Spleen (tissue), 11 donors: ENCODE measurements at regions not wholly inside any gene's neighbourhood (a gene's known extent, or its start where the extent isn't known, plus 50 kb on each side); places are given as distances from the start of the nearest gene placed in this dataset.
A peak's percentile ranks its signal among the peaks of the same experiment; 100 is the strongest.

Experiments
- DNase-seq: peaks from one replicate; pipeline ENCODE4 v3.0.0-alpha.2; 2020
- H3K27ac ChIP-seq, 8 donors: fragments of 200-600 bp; sonication (generic) in 7 of 8; 1 replicate in 4 of 8; 2 replicates in 4 of 8; pipeline versions ENCODE4 v1.5.0 to v1.8.0; 2016 to 2021; ENCODE audit warnings: inconsistent platforms in 4 of 8, mild to moderate bottlenecking in 4 of 8, moderate library complexity in 1 of 8
- H3K27me3 ChIP-seq, 7 donors: fragments of 200-600 bp; sonication (generic) in 6 of 7; replicated peaks in 1 of 7; 1 replicate in 4 of 7; 2 replicates in 3 of 7; pipeline versions ENCODE4 v1.5.0 to v1.8.0; 2016 to 2021; ENCODE audit warnings: inconsistent platforms in 3 of 7, mild to moderate bottlenecking in 1 of 7
- H3K36me3 ChIP-seq, 6 donors: fragments of 200-600 bp; sonication (generic) in 5 of 6; 1 replicate in 4 of 6; 2 replicates in 2 of 6; pipeline versions ENCODE4 v1.5.0 to v1.8.0; 2016 to 2021; ENCODE audit warnings: inconsistent platforms in 2 of 6
- H3K4me1 ChIP-seq, 6 donors: fragments of 200-600 bp; sonication (generic) in 5 of 6; 1 replicate in 3 of 6; 2 replicates in 3 of 6; pipeline versions ENCODE4 v1.5.0 to v1.8.0; 2016 to 2021; ENCODE audit warnings: inconsistent platforms in 3 of 6
- H3K4me3 ChIP-seq, 8 donors: fragments of 200-600 bp; sonication (generic) in 7 of 8; 1 replicate in 4 of 8; 2 replicates in 4 of 8; pipeline versions ENCODE4 v1.5.0 to v1.8.0; 2016 to 2021; ENCODE audit warnings: inconsistent platforms in 4 of 8, mild to moderate bottlenecking in 4 of 8, moderate library complexity in 2 of 8
- H3K9me3 ChIP-seq, 8 donors: fragments of 200-600 bp; sonication (generic) in 7 of 8; 1 replicate in 4 of 8; 2 replicates in 4 of 8; pipeline versions ENCODE4 v1.5.0 to v1.8.0; 2016 to 2021; ENCODE audit warnings: inconsistent platforms in 4 of 8
- POLR2A ChIP-seq, 3 donors: fragments of 450-650 bp; IDR thresholded peaks; one replicate each; pipeline ENCODE4 v1.5.1; 2017; ENCODE audit warnings: antibody characterized with exemption in 3 of 3, mild to moderate bottlenecking in 1 of 3
- POLR2AphosphoS5 ChIP-seq, 3 donors: sonication (generic); formaldehyde crosslinking; IDR thresholded peaks; one replicate each; pipeline ENCODE4 v1.5.1; 2017; ENCODE audit warnings: antibody characterized with exemption in 3 of 3
- WGBS, 5 donors: extraction: QIAGEN DNeasy Blood & Tissue Kit in 3 of 5; methylation state at CpG; one replicate each; pipeline versions ENCODE4 v1.1.5 to v1.1.7; 2013 to 2018; 5-methylcytosine and 5-hydroxymethylcytosine counted together
- intact Hi-C: fragments of 100-400 bp; cut with DNase I; formaldehyde crosslinking; loops from one replicate; pipeline ENCODE4 v1.15.0; 2023; ENCODE audit warnings: low total_unique reads
- TF ChIP-seq, protein P1 (sequence below), 11 experiments: fragments of 200-600 bp in 7 of 11; fragments of 450-650 bp in 4 of 11; sonication (generic) in 4 of 11; IDR thresholded peaks in 8 of 11; conservative IDR thresholded peaks in 3 of 11; 1 replicate in 7 of 11; 2 replicates in 4 of 11; pipeline versions ENCODE4 v1.4.0 to v1.8.0; 2016 to 2021; ENCODE audit warnings: antibody characterized with exemption in 11 of 11, inconsistent platforms in 4 of 11, mild to moderate bottlenecking in 1 of 11
- donor health status: healthy with polysubstance abuse.
- donor health status: DM: no; HTN: no; CAD: no; lungs with moderate emphysema.
- donor health status: DM: no; HTN: no; CAD: no.
- donor health status: Bipolar disorder and iron deficiency.
- donor health status: healthy.
- donor health status: DM: no; HTN: no; CAD: no.
- donor health status: DM: yes; HTN: yes; CAD: no.

- Histone ChIP-seq H3K27ac (peak overlapping the region in 5 of 8 donors; percentile 21 to 69 (median 61)), H3K4me3 (no peak overlapping the region), H3K27me3 (no peaks in the 10 kb centered on the region), H3K36me3 (no peaks in the 10 kb centered on the region), H3K9me3 (no peaks in the 10 kb centered on the region), H3K4me1 (peaks cover 0 to 3% (median 0%) of the 10 kb centered on the region in 6 donors)
- WGBS, 5 donors, result 74 to 88% (median 79%) methylated on average over 3 of the region's 3 CpGs
- no peak for TF ChIP-seq POLR2AphosphoS5 (IDR thresholded peaks at IDR 0.05)
- TF ChIP-seq, protein P1, sequence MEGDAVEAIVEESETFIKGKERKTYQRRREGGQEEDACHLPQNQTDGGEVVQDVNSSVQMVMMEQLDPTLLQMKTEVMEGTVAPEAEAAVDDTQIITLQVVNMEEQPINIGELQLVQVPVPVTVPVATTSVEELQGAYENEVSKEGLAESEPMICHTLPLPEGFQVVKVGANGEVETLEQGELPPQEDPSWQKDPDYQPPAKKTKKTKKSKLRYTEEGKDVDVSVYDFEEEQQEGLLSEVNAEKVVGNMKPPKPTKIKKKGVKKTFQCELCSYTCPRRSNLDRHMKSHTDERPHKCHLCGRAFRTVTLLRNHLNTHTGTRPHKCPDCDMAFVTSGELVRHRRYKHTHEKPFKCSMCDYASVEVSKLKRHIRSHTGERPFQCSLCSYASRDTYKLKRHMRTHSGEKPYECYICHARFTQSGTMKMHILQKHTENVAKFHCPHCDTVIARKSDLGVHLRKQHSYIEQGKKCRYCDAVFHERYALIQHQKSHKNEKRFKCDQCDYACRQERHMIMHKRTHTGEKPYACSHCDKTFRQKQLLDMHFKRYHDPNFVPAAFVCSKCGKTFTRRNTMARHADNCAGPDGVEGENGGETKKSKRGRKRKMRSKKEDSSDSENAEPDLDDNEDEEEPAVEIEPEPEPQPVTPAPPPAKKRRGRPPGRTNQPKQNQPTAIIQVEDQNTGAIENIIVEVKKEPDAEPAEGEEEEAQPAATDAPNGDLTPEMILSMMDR (IDR thresholded peaks at IDR 0.05 in 8 of 11, conservative IDR thresholded peaks at IDR 0.05 in 3 of 11), result no peak
- no peak for TF ChIP-seq POLR2A (IDR thresholded peaks at IDR 0.05)
- no peak for DNase-seq
- intact Hi-C loops, result no loop called here
Observed at GRCh38 chr13:33515146-33515545, 229.6 kb upstream of the STARD13 start.

DNA sequence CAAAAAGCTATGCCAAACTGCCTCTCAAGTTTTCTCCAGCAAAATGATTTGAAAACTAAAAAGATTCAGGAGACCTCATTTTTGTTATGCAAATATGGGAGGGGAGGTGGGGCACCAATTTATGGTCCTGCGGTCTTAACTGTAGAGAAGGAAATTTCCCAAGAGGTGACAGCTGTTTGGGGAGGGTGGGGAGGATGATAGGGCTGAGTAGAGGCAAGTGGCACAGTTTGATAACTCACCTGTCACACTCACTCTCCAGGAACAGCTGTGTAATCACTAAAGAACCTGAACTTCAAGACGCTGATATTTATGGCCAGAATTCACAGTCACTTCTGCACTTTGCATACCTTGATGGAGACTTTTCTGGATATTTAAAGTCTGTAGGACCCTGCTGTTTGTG lies 232.9 kb upstream of the STARD13 start:
- Histone ChIP-seq H3K27ac (no peak overlapping the region), H3K9me3 (no peaks in the 10 kb centered on the region), H3K36me3 (no peaks in the 10 kb centered on the region), H3K27me3 (no peaks in the 10 kb centered on the region), H3K4me3 (no peak overlapping the region), H3K4me1 (no peaks in the 10 kb centered on the region)
- DNase-seq, result no peak
- TF ChIP-seq POLR2A (IDR thresholded peaks at IDR 0.05) (no peak), POLR2AphosphoS5 (IDR thresholded peaks at IDR 0.05) (no peak)
- TF ChIP-seq, protein P1 (IDR thresholded peaks at IDR 0.05 in 8 of 11, conservative IDR thresholded peaks at IDR 0.05 in 3 of 11), result no peak
- intact Hi-C loops, result no loop called here
- WGBS, 5 donors, result 46 to 69% (median 61%) methylated on average over 2 of the region's 2 CpGs

GRCh38 chr13:33519561-33520467 lies 234.3 kb upstream of the STARD13 start:
- Histone ChIP-seq H3K36me3 (no peaks in the 10 kb centered on the region), H3K27ac (no peak overlapping the region), H3K9me3 (no peaks in the 10 kb centered on the region), H3K4me1 (no peaks in the 10 kb centered on the region), H3K4me3 (no peak overlapping the region), H3K27me3 (no peaks in the 10 kb centered on the region)
- WGBS, 5 donors, result 77 to 84% (median 81%) methylated on average over 8 of the region's 8 CpGs
- intact Hi-C loops, result no loop called here
- no peak for TF ChIP-seq POLR2AphosphoS5 (IDR thresholded peaks at IDR 0.05)
- TF ChIP-seq, protein P1 (IDR thresholded peaks at IDR 0.05 in 8 of 11, conservative IDR thresholded peaks at IDR 0.05 in 3 of 11), result no peak
- no peak for TF ChIP-seq POLR2A (IDR thresholded peaks at IDR 0.05)
- DNase-seq, result no peak

DNA sequence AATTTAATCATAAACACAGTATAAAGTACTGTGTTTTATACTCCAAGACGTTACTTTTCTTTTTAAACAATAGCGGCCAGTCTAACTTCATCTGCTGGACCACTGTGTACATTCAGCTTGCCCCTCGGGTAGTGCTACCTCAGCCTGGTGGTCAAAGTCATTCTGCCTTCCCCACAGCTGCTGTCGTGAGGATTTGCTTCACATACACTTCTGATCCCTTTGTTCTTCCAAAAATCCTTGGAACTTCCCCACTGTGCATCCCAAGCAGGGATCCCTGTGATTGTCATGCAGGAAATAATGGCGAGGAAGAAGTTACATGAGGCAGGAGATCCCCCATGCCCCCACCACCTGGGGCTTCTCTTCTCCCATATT lies 234.9 kb upstream of the STARD13 start:
- 86 to 94% (median 91%) methylated on average over 5 of the region's 5 CpGs for WGBS, 5 donors
- TF ChIP-seq POLR2A (IDR thresholded peaks at IDR 0.05), result no peak
- no peak for TF ChIP-seq POLR2AphosphoS5 (IDR thresholded peaks at IDR 0.05)
- TF ChIP-seq, protein P1 (IDR thresholded peaks at IDR 0.05 in 8 of 11, conservative IDR thresholded peaks at IDR 0.05 in 3 of 11), result no peak
- H3K27ac ChIP-seq, result no peak overlapping the region

More for the DNA sequence above, 234.9 kb upstream of the STARD13 start:
- Histone ChIP-seq H3K4me1 (no peaks in the 10 kb centered on the region), H3K4me3 (no peak overlapping the region), H3K36me3 (no peaks in the 10 kb centered on the region), H3K9me3 (no peaks in the 10 kb centered on the region), H3K27me3 (no peaks in the 10 kb centered on the region)
- intact Hi-C loops, result no loop called here
- DNase-seq, result no peak
